SK-N-MC (cell line): ENCODE measurements at regions not wholly inside any gene's neighbourhood (a gene's known extent, or its start where the extent isn't known, plus 50 kb on each side); places are given as distances from the start of the nearest gene placed in this dataset.

ENCODE experiments used
- EZH2 ChIP-seq: fragments of 200-600 bp; sonication (generic); IDR thresholded peaks from one replicate; pipeline ENCODE4 v1.6.1; 2017; ENCODE audit warnings: antibody characterized with exemption
- POLR2AphosphoS5 ChIP-seq: IDR thresholded peaks from 2 replicates; pipeline ENCODE4 v1.6.1; 2012; ENCODE audit warnings: mild to moderate bottlenecking, low read depth, low read length, borderline replicate concordance

- TF ChIP-seq EZH2 (no peak), POLR2AphosphoS5 (no peak)
Measured at GRCh38 chr3:161914703-161915417, 418.3 kb downstream of the OTOL1 start.
